Activated naive CD4-positive, alpha-beta T cell treated with anti-CD3 and anti-CD28 coated beads, Interleukin-2, amount 50 U/mL, for 24 hours (primary cell): ENCODE measurements at regions not wholly inside any gene's neighbourhood (a gene's known extent, or its start where the extent isn't known, plus 50 kb on each side); places are given as distances from the start of the nearest gene placed in this dataset.

Experiments used
- H3K27ac Mint-ChIP-seq: one replicate; pipeline ENCODE4 v1.8.0; 2021; ENCODE audit warnings: mild to moderate bottlenecking, mixed read lengths
- H3K27me3 Mint-ChIP-seq: one replicate; pipeline ENCODE4 v1.8.0; 2021; ENCODE audit warnings: mixed read lengths
- H3K36me3 Mint-ChIP-seq: one replicate; pipeline ENCODE4 v1.8.0; 2021; ENCODE audit warnings: mixed read lengths
- H3K4me1 Mint-ChIP-seq: one replicate; pipeline ENCODE4 v1.8.0; 2021; ENCODE audit warnings: mixed read lengths
- H3K4me3 Mint-ChIP-seq: one replicate; pipeline ENCODE4 v1.8.0; 2021; ENCODE audit warnings: mild to moderate bottlenecking, mixed read lengths
- H3K9me3 Mint-ChIP-seq: one replicate; pipeline ENCODE4 v1.8.0; 2021; ENCODE audit warnings: mixed read lengths

DNA sequence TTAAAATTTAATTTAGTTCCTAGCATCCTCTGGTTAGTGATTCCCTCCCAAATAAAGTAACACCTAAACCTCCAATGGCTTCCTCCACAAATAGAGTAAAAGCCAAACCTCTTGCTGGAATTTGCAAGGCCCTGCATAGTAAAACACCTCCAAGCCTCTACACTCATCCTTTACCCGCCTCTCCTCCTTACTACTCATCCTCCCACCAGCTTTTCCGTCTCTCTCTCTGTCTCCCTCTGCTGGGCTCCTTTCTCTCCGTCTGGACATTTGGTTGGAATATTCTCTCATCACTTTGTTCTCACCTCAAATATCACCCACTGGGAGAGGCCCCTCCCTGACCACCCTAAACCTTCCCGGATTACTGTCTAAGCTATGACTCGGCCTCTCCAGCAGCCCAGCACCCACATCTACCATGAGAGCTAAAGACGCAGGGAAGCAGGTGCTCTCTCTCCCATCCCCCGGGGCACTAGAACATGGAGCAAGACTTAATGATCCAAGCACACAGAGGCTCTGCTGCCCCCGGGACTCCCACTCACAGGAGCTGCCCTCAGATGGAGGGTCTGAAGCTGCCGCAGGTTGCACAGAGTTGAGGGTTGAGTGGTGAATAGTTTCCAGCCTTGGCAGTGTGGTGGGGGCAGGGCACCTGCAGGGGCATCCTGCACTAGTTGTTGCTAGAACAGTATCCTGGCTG is 167.2 kb downstream of the FBXO15 start:
- Mint-ChIP-seq H3K4me3 (no peak overlapping the region), H3K9me3 (no peaks in the 10 kb centered on the region), H3K4me1 (peaks cover 4% of the 10 kb centered on the region), H3K36me3 (no peaks in the 10 kb centered on the region), H3K27ac (no peak overlapping the region), H3K27me3 (peaks cover 8% of the 10 kb centered on the region)

DNA sequence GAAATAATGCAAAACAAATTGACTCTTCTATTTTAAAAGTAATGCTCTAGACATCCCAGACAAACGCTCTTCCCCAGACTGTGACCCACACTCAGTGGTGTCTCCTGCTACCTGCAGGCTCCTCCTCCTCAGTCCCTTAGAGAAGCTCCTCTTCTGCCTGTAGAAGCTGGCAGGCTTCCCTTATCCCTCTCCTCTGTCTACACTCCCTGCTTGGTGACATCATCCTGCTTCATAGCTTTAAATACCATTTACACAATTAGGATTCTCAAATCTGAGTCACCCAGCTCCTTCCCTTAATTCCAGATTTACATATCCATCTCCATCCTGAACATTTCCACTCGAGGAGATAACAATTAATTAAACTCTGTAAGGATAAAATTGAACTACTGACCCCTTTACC is 167.9 kb downstream of the FBXO15 start:
- Mint-ChIP-seq H3K4me3 (no peak overlapping the region), H3K27me3 (peaks cover 8% of the 10 kb centered on the region), H3K9me3 (no peaks in the 10 kb centered on the region), H3K36me3 (no peaks in the 10 kb centered on the region), H3K4me1 (peaks cover 4% of the 10 kb centered on the region), H3K27ac (no peak overlapping the region)

DNA sequence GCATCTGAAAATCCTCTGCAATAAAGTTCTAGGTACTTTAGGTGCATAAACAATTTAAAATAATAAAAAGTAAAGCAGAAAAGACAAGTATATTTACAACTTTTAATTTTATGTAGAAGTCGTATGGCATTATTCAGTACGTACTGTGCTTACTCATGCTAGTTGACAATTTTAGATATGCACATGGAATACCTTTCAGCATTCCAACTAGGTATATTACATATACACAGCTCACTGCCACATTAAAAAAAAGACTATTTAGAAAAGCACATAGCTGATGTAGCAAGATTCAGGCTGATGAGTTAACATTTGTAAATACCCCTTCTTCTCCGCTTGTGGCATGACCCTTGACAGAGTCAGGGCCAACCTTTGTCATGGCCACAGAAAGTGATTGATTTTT is 171.2 kb downstream of the FBXO15 start:
- Mint-ChIP-seq H3K4me1 (peaks cover 4% of the 10 kb centered on the region), H3K4me3 (no peak overlapping the region), H3K9me3 (no peaks in the 10 kb centered on the region), H3K27ac (no peak overlapping the region), H3K27me3 (peaks cover 19% of the 10 kb centered on the region), H3K36me3 (no peaks in the 10 kb centered on the region)

DNA sequence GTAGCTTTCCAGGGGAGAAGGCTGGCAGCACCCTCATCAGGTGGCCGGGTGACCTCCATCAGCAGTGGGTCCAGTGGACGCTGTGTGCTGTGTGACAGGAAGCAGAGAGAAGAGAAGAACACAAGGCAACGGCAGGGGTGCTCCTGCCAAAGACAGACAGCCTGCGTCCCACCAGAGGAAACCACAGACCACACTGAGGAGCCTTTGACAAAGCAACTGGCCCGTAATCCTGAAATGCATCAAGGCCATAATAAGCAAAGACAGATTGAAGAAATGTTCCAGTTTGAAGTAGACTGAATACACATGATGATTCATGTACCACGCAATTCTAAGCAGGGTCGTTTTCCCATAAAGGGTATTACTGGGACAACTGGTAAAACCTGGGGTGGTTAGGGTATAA is 172.4 kb downstream of the FBXO15 start:
- Mint-ChIP-seq H3K27ac (no peak overlapping the region), H3K4me1 (peaks cover 4% of the 10 kb centered on the region), H3K27me3 (peaks cover 18% of the 10 kb centered on the region), H3K4me3 (no peak overlapping the region), H3K9me3 (no peaks in the 10 kb centered on the region), H3K36me3 (no peaks in the 10 kb centered on the region)

DNA sequence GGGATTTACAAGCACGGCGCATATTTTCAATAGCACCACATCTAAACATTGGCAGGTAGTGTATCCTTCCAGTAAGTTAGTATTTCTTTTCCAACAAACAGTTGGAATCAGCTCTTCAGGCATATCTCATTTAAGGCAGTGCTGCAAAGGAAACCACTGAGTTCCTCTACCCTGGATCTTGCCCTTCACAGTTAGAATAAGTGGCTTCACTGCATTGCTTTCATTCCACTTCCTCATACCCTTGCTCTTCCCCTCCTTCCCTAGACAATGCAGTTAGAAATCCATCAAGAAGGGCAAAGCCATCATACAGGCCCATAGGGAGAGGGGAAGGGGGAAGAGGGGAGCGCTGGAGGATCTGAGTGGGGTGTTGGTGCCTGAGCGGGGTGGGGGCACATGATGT is 173.7 kb downstream of the FBXO15 start:
- Mint-ChIP-seq H3K4me3 (no peak overlapping the region), H3K4me1 (peaks cover 4% of the 10 kb centered on the region), H3K9me3 (no peaks in the 10 kb centered on the region), H3K27me3 (peaks cover 12% of the 10 kb centered on the region), H3K27ac (no peak overlapping the region), H3K36me3 (no peaks in the 10 kb centered on the region)

DNA sequence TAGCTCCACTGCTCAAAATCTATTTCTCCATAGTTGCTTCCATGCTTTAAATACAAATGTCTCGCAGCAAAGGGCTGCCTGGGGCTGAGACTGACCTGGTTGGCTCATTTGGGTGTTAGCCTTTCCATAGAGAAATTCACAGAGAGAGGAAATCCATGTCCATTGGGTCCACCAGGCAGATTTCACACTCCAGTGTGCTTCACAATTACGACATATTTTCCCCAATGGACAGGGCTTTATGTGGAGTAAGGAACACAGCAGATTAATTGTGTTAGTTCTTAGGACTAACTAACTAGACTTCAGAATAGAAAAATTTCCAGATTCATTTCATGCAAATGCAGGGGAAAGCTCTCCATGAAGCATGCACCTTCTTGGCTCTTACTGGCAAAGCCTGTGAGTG is 180.7 kb downstream of the FBXO15 start:
- no peak overlapping the region for H3K4me3 Mint-ChIP-seq
- H3K27ac Mint-ChIP-seq = no peak overlapping the region
- no peaks in the 10 kb centered on the region for H3K36me3 Mint-ChIP-seq
- no peaks in the 10 kb centered on the region for H3K9me3 Mint-ChIP-seq
- peaks cover 3% of the 10 kb centered on the region for H3K27me3 Mint-ChIP-seq
- no peaks in the 10 kb centered on the region for H3K4me1 Mint-ChIP-seq

DNA sequence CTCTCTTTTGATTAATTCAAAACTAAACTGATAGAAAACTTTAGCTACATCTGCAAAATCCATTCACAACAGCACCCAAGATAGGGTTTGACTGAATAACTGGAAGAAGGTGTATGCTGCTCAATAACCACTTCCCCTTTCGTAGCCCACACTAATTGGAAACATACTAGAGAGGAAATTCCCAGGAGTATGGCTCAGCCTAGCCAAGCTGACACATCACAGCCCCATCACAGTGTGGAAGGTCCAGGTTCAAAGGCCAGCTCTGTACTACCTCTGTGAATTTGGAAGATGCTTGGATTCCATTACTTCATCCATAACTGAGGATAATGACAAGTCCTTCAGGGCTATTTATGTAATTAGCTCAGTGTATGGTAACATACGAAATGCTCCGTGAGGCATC is 185.4 kb downstream of the FBXO15 start:
- no peak overlapping the region for H3K4me3 Mint-ChIP-seq
- H3K9me3 Mint-ChIP-seq = no peaks in the 10 kb centered on the region

DNA sequence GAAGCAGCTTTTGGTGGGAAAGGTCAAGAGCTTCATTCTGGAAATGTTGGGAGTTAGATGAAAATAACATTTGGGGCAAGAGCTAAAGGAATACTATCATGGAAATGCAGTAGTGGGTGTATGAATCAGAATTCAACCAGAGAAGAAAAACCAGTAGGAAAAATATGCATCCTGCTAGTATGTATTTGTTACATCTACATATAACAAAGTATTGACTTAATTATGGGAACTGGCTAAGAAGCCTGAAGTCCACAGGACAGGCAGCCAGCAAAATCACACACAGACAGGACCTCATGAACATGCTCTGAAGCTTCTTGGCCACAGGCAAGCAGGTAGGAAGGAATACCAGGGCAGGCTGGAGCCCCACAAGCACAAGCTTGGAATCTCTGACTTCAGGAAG is 185.8 kb downstream of the FBXO15 start:
- no peaks in the 10 kb centered on the region for H3K4me1 Mint-ChIP-seq
- H3K9me3 Mint-ChIP-seq = no peaks in the 10 kb centered on the region
- no peak overlapping the region for H3K27ac Mint-ChIP-seq
- no peak overlapping the region for H3K4me3 Mint-ChIP-seq
- H3K36me3 Mint-ChIP-seq = no peaks in the 10 kb centered on the region
- peaks cover 7% of the 10 kb centered on the region for H3K27me3 Mint-ChIP-seq

More for the DNA sequence above, 185.4 kb downstream of the FBXO15 start:
- Mint-ChIP-seq H3K4me1 (no peaks in the 10 kb centered on the region), H3K27me3 (peaks cover 7% of the 10 kb centered on the region), H3K36me3 (no peaks in the 10 kb centered on the region), H3K27ac (no peak overlapping the region)

DNA sequence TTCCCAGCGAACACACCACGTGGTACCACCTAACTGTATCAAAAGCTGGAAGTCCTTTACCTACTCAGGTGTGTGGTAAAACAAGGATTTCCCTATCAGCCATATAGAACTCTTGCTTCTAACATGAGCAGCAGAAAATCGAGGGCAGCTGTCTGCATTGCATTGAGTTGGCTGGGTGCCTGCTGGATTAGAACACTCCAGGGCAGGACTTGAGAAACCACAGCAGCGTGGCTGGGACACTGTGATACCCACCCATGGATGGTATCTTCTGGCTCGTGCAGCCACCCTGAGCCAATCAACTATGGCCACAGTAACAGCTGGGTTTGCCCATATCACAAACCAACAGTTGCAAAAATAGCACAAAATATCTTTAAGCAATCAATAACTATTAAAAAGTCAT is 188.3 kb downstream of the FBXO15 start:
- H3K4me3 Mint-ChIP-seq = no peak overlapping the region
- peaks cover 10% of the 10 kb centered on the region for H3K27me3 Mint-ChIP-seq
- no peaks in the 10 kb centered on the region for H3K36me3 Mint-ChIP-seq
- H3K27ac Mint-ChIP-seq = no peak overlapping the region
- no peaks in the 10 kb centered on the region for H3K9me3 Mint-ChIP-seq
- H3K4me1 Mint-ChIP-seq = no peaks in the 10 kb centered on the region

DNA sequence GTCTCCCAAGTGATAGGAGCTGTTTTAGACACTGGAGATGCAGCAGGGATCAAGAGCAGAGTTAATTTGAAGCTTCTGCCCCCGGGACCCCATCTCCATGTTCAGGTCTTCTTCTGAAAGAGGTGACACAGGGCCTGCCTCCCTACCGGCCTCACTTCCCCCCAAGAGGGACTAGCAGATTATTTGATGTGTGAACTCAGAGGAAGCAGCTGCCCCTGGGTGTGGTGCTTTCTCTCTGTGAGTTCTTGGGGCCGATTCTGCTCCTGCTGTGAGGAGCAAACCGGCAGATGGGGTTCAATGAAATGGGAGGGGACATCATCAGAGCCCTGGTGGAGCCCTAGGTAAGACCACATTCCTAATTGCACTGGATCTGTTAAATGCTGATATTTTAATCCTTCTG is 193.4 kb downstream of the FBXO15 start:
- H3K4me3 Mint-ChIP-seq = no peak overlapping the region
- H3K36me3 Mint-ChIP-seq = no peaks in the 10 kb centered on the region
- H3K4me1 Mint-ChIP-seq = peaks cover 5% of the 10 kb centered on the region
- peaks cover 10% of the 10 kb centered on the region for H3K27me3 Mint-ChIP-seq
- no peaks in the 10 kb centered on the region for H3K9me3 Mint-ChIP-seq
- H3K27ac Mint-ChIP-seq = no peak overlapping the region

DNA sequence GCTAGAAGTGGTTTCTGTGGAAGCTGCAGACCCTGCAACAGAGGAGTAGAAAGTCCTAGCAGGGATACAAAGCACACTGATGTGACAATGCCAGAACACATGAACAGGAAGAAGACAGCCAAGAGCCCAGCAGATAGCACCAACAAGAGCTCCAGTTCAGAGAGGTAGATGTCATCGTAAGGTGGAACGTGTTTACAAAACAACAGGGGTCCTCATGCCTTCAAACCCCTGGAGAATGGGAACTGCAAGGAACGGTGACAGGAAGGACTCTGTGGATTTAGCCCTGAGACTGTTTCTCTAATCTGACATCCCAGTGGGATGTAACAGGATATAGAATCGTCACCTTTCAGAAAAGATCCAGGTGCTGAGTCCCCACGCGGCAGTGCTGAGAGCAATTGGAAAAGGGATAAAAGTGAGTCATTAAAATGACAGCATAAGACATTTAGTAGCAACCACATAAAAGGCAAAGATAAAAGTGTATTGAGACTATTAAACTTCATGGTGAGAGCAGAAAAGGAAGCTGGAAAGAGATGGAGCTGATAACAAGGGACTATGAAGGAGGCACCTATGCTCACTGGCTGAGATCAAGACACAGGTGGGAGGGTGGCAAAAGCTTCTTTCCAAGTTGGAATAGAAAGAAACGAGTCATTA is 195.2 kb downstream of the FBXO15 start:
- peaks cover 5% of the 10 kb centered on the region for H3K4me1 Mint-ChIP-seq
- peaks cover 3% of the 10 kb centered on the region for H3K27me3 Mint-ChIP-seq
- no peak overlapping the region for H3K4me3 Mint-ChIP-seq
- H3K36me3 Mint-ChIP-seq = no peaks in the 10 kb centered on the region
- no peaks in the 10 kb centered on the region for H3K9me3 Mint-ChIP-seq
- H3K27ac Mint-ChIP-seq = no peak overlapping the region

DNA sequence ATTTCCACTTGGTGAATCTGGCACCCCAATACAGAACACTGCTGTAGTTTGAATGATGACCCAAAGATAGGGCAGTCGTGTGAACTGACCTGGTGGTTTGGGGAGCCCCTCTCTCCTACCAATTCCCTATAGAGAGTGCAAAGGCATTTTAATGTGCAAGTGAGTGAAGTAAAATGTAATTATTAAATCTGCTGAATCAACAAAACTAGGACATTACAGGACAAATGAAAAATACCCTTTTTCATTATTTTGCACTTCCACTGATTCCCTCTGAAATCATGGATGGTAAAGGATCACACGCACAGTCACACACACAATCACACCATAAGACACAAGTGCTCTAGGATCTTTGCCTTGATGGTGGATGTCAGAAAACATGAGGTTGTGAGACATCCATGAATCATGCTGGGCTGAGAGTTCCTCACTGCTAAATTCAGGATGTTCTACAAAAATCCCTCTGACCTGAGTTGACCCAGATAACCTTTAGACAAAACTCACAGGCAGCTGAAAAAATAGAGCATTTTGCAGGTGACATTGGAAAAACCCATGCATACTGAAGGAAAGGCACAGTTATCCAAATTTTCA is 197.4 kb downstream of the FBXO15 start:
- Mint-ChIP-seq H3K27me3 (no peaks in the 10 kb centered on the region), H3K4me3 (no peak overlapping the region), H3K27ac (no peak overlapping the region), H3K4me1 (peaks cover 5% of the 10 kb centered on the region), H3K9me3 (no peaks in the 10 kb centered on the region), H3K36me3 (no peaks in the 10 kb centered on the region)

DNA sequence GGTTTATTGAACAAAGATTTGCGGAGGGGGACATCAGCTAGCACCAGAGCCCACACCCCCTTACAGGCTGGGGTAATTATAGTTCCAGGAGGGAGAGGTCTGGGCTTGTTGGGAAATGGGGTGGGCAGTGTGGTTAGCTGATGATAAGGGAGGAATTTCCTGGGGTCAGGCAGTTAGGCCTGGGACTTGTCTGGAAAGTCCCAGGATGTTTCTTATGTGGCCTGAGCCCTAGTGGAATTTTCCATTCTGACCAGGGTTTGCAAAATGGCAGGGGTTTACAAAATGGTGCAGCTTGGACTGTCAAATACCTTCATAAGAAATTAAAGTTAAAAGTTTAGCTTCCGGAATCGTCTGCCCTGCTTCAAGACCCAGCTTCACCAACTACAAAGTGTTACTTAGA is 199.1 kb downstream of the FBXO15 start:
- no peak overlapping the region for H3K27ac Mint-ChIP-seq
- H3K4me3 Mint-ChIP-seq = no peak overlapping the region
- peaks cover 5% of the 10 kb centered on the region for H3K4me1 Mint-ChIP-seq
- no peaks in the 10 kb centered on the region for H3K9me3 Mint-ChIP-seq
- no peaks in the 10 kb centered on the region for H3K36me3 Mint-ChIP-seq
- no peaks in the 10 kb centered on the region for H3K27me3 Mint-ChIP-seq

DNA sequence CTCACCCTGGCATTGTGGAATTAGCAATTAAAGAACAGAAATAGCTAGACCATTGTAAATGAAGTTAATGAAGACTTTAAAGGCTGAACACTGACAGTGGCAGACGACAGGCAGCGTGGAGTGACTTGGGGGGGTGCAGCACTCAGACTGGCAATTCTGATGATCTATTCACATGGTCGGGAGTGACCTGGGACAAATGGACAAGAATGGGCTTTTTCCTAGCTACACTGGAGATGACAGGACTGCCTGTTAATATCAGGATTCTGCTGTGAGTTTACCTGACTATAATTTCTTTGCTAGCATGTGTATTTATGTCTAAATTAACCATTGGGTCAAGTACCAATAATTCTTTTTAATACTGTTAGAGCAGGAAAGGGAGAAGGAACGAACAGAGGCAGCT is 199.6 kb downstream of the FBXO15 start:
- Mint-ChIP-seq H3K4me3 (no peak overlapping the region), H3K9me3 (no peaks in the 10 kb centered on the region), H3K27ac (no peak overlapping the region), H3K36me3 (no peaks in the 10 kb centered on the region), H3K27me3 (no peaks in the 10 kb centered on the region), H3K4me1 (peaks cover 5% of the 10 kb centered on the region)

DNA sequence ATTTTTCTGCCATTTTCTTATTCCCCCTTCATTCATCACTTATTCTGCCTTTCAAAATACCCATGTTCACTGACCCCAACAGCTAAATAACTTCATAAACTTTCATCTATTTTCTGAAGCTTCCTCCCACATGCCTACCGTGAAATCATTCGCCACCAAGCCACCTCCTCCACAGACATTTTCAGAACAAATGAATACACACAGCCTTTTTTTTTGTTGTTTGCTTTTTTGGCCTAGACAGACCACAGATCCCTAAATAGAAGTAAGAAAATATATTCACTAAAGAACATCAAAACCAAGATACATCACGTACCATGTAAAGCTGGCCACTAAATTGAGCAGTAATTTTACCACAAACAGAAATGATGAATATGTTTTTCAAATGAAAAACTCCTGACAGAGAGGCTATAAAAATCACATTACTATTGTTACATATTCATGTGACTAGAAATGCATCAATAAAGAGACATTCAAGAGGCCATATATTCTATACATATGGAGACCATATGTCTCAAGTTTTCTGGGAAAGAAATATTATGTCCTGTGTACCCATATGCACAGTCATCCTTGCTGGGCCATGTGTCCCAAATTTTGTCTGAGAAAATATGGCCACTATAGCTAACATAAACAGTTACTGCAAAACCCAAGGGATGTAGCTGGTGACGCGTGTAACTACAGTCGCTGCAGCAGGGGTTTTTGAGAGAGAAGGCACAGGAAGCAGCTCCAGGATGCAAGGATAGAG is 200.3 kb downstream of the FBXO15 start:
- no peak overlapping the region for H3K4me3 Mint-ChIP-seq
- H3K4me1 Mint-ChIP-seq = peaks cover 1% of the 10 kb centered on the region
- no peak overlapping the region for H3K27ac Mint-ChIP-seq
- H3K9me3 Mint-ChIP-seq = no peaks in the 10 kb centered on the region
- H3K27me3 Mint-ChIP-seq = no peaks in the 10 kb centered on the region
- no peaks in the 10 kb centered on the region for H3K36me3 Mint-ChIP-seq
